Liver (tissue), 8 donors: ENCODE measurements at regions not wholly inside any gene's neighbourhood (a gene's known extent, or its start where the extent isn't known, plus 50 kb on each side); places are given as distances from the start of the nearest gene placed in this dataset.

ENCODE experiments used
- DNase-seq: peaks from one replicate; pipeline ENCODE4 v3.0.0-alpha.2; 2017; ENCODE audit warnings: low spot score
- H3K27ac ChIP-seq, 2 donors: one replicate each; pipeline ENCODE4 v1.7.0; 2013; ENCODE audit warnings: inconsistent platforms in 2 of 2, low read length in 2 of 2, control low read depth in 1 of 2, low read depth in 1 of 2, mild to moderate bottlenecking in 1 of 2
- H3K27me3 ChIP-seq, 4 donors: one replicate each; pipeline versions ENCODE4 v1.6.1 to v1.7.0; 2013; ENCODE audit warnings: low read length in 3 of 4, inconsistent platforms in 1 of 4, mild to moderate bottlenecking in 1 of 4, moderate library complexity in 1 of 4; ENCODE audit not compliant: control insufficient read depth in 4 of 4, insufficient read depth in 4 of 4
- H3K36me3 ChIP-seq, 4 donors: one replicate each; pipeline versions ENCODE4 v1.6.1 to v1.7.0; 2013; ENCODE audit warnings: low read length in 3 of 4, mild to moderate bottlenecking in 3 of 4, low read depth in 1 of 4, moderate library complexity in 1 of 4; ENCODE audit not compliant: control insufficient read depth in 4 of 4, insufficient read depth in 3 of 4
- H3K4me1 ChIP-seq, 4 donors: one replicate each; pipeline versions ENCODE4 v1.6.1 to v1.7.0; 2013; ENCODE audit warnings: low read length in 3 of 4, mild to moderate bottlenecking in 3 of 4, moderate library complexity in 1 of 4; ENCODE audit not compliant: control insufficient read depth in 4 of 4, insufficient read depth in 4 of 4
- H3K4me3 ChIP-seq, 3 donors: one replicate each; pipeline versions ENCODE4 v1.6.1 to v1.7.0; 2013; ENCODE audit warnings: low read length in 3 of 3, control low read depth in 1 of 3, low read depth in 1 of 3, mild to moderate bottlenecking in 1 of 3
- H3K9ac ChIP-seq, 2 donors: one replicate each; pipeline ENCODE4 v1.7.0; 2013; ENCODE audit warnings: low read length in 2 of 2, mild to moderate bottlenecking in 2 of 2, moderate library complexity in 2 of 2, control low read depth in 1 of 2, low read depth in 1 of 2
- H3K9me3 ChIP-seq, 4 donors: one replicate each; pipeline versions ENCODE4 v1.6.1 to v1.7.0; 2013; ENCODE audit warnings: low read length in 3 of 4; ENCODE audit not compliant: control insufficient read depth in 4 of 4
- ATF3 ChIP-seq: IDR thresholded peaks from 2 replicates; pipeline ENCODE4 v1.6.1; 2016; ENCODE audit warnings: antibody characterized with exemption
- CTCF ChIP-seq: fragments of 150-350 bp; IDR thresholded peaks from 2 replicates; pipeline ENCODE4 v1.5.1; 2017; ENCODE audit warnings: improper control_type of control experiment, low read depth, low read length; ENCODE audit not compliant: missing input control
- EGR1 ChIP-seq, 2 donors: IDR thresholded peaks; 2 replicates each; pipeline ENCODE4 v1.6.1; 2016 to 2018; ENCODE audit warnings: antibody characterized with exemption in 2 of 2, low read depth in 2 of 2
- FOXA1 ChIP-seq: IDR thresholded peaks from 2 replicates; pipeline ENCODE4 v1.6.1; 2016; ENCODE audit warnings: antibody characterized with exemption
- FOXA2 ChIP-seq: IDR thresholded peaks from 2 replicates; pipeline ENCODE4 v1.6.1; 2016; ENCODE audit warnings: antibody characterized with exemption
- GABPA ChIP-seq, 2 donors: IDR thresholded peaks in 1 of 2; conservative IDR thresholded peaks in 1 of 2; 2 replicates each; pipeline ENCODE4 v1.6.1; 2016; ENCODE audit warnings: antibody characterized with exemption in 2 of 2, mild to moderate bottlenecking in 1 of 2, moderate library complexity in 1 of 2
- HNF4A ChIP-seq, 2 donors: conservative IDR thresholded peaks; 2 replicates each; pipeline ENCODE4 v1.6.1; 2016; ENCODE audit warnings: antibody characterized with exemption in 2 of 2, mild to moderate bottlenecking in 2 of 2
- HNF4G ChIP-seq: IDR thresholded peaks from 2 replicates; pipeline ENCODE4 v1.6.1; 2016; ENCODE audit warnings: antibody characterized with exemption
- JUND ChIP-seq, 2 donors: IDR thresholded peaks; 2 replicates each; pipeline ENCODE4 v1.6.1; 2016; ENCODE audit warnings: antibody characterized with exemption in 2 of 2
- MAX ChIP-seq: IDR thresholded peaks from 2 replicates; pipeline ENCODE4 v1.6.1; 2016; ENCODE audit warnings: antibody characterized with exemption
- NR2F2 ChIP-seq: IDR thresholded peaks from 2 replicates; pipeline ENCODE4 v1.6.1; 2016; ENCODE audit warnings: antibody characterized with exemption
- RAD21 ChIP-seq, 2 donors: IDR thresholded peaks; 2 replicates each; pipeline ENCODE4 v1.6.1; 2016; ENCODE audit warnings: antibody characterized with exemption in 2 of 2, mild to moderate bottlenecking in 2 of 2
- REST ChIP-seq: IDR thresholded peaks from 2 replicates; pipeline ENCODE4 v1.6.1; 2016; ENCODE audit warnings: antibody characterized with exemption, mild to moderate bottlenecking
- RXRA ChIP-seq, 2 donors: IDR thresholded peaks; 2 replicates each; pipeline ENCODE4 v1.6.1; 2017 to 2018; ENCODE audit warnings: antibody characterized with exemption in 2 of 2, mild to moderate bottlenecking in 1 of 2
- SP1 ChIP-seq: IDR thresholded peaks from 2 replicates; pipeline ENCODE4 v1.6.1; 2018; ENCODE audit warnings: antibody characterized with exemption, mild to moderate bottlenecking
- TAF1 ChIP-seq: conservative IDR thresholded peaks from 2 replicates; pipeline ENCODE4 v1.6.1; 2016; ENCODE audit warnings: antibody characterized with exemption, mild to moderate bottlenecking
- YY1 ChIP-seq: IDR thresholded peaks from 2 replicates; pipeline ENCODE4 v1.6.1; 2016; ENCODE audit warnings: antibody characterized with exemption, mild to moderate bottlenecking
- WGBS: extraction: QIAGEN DNeasy Blood & Tissue Kit; methylation state at CpG from one replicate; pipeline ENCODE4 v1.1.7; 2013; 5-methylcytosine and 5-hydroxymethylcytosine counted together
- TF ChIP-seq, protein P1 (sequence below): IDR thresholded peaks from 2 replicates; pipeline ENCODE4 v1.6.1; 2016; ENCODE audit warnings: antibody characterized with exemption
- donor health status: healthy.
- donor health status: healthy.
- donor health status: healthy.
- donor health status: healthy.
- donor health status: healthy.

DNA sequence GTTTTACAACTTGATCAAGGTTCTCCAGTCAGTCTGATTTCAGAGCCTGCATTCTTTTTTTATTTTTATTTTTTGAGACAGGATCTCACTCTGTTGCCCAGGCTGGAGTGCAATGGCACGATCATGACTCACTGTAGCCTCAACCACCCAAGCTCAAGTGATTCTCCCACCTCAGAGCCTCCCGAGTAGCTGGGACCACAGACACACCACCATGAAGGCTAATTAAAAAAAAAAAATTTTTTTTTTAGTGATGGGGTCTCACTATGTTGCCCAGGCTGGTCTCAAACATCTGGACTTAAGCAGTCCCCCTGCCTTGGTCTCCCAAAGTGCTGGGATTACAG lies 117.2 kb upstream of the NAV2 start:
- WGBS = 96% methylated on average over 2 of the region's 2 CpGs
- Histone ChIP-seq H3K4me3 (no peak overlapping the region), H3K27me3 (no peaks in the 10 kb centered on the region), H3K4me1 (peaks cover 6 to 21% (median 12%) of the 10 kb centered on the region in 4 donors), H3K9me3 (no peaks in the 10 kb centered on the region), H3K9ac (no peak overlapping the region), H3K27ac (no peak overlapping the region), H3K36me3 (no peaks in the 10 kb centered on the region)
- DNase-seq = no peak
- TF ChIP-seq RAD21 (IDR thresholded peaks at IDR 0.05) (no peak), SP1 (no peak), GABPA (IDR thresholded peaks at IDR 0.05 in 1 of 2, conservative IDR thresholded peaks at IDR 0.05 in 1 of 2) (no peak), RXRA (IDR thresholded peaks at IDR 0.05) (no peak), ATF3 (no peak), EGR1 (IDR thresholded peaks at IDR 0.05; ENCODE audit: low read depth in 2 of 2) (no peak), HNF4G (no peak), CTCF (no peak), JUND (IDR thresholded peaks at IDR 0.05) (no peak), FOXA1 (no peak), TAF1 (no peak), MAX (no peak)
- TF ChIP-seq, protein P1, sequence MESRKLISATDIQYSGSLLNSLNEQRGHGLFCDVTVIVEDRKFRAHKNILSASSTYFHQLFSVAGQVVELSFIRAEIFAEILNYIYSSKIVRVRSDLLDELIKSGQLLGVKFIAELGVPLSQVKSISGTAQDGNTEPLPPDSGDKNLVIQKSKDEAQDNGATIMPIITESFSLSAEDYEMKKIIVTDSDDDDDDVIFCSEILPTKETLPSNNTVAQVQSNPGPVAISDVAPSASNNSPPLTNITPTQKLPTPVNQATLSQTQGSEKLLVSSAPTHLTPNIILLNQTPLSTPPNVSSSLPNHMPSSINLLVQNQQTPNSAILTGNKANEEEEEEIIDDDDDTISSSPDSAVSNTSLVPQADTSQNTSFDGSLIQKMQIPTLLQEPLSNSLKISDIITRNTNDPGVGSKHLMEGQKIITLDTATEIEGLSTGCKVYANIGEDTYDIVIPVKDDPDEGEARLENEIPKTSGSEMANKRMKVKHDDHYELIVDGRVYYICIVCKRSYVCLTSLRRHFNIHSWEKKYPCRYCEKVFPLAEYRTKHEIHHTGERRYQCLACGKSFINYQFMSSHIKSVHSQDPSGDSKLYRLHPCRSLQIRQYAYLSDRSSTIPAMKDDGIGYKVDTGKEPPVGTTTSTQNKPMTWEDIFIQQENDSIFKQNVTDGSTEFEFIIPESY = no peak

DNA sequence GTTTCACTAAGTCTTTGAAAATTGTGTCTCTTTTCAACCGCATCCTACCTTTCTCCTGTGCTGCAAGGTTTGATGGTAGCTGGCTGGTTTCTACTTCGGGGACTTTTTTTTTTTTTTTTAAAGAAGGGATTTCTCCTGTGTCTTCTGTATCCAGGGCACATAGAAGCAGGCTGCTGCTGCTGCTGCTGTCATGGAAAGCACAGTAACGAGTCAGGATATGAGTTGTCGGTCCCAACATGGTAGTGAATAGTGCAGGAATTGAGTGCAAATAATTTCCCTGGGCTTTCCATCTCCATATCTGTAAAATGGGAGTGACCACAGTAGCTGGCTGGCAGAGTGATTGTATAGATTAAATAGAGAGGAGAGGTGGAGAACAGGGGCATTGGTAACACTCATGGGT lies 118.3 kb upstream of the NAV2 start:
- DNase-seq = no peak
- no peak overlapping the region for H3K27ac ChIP-seq
- H3K36me3 ChIP-seq = no peaks in the 10 kb centered on the region
- no peak overlapping the region for H3K4me3 ChIP-seq
- no peaks in the 10 kb centered on the region for H3K9me3 ChIP-seq
- H3K27me3 ChIP-seq = no peaks in the 10 kb centered on the region
- TF ChIP-seq RAD21 (IDR thresholded peaks at IDR 0.05) (no peak), GABPA (IDR thresholded peaks at IDR 0.05 in 1 of 2, conservative IDR thresholded peaks at IDR 0.05 in 1 of 2) (no peak), HNF4G (no peak), YY1 (no peak), MAX (no peak), HNF4A (conservative IDR thresholded peaks at IDR 0.05) (no peak), EGR1 (IDR thresholded peaks at IDR 0.05; ENCODE audit: low read depth in 2 of 2) (no peak), JUND (IDR thresholded peaks at IDR 0.05) (no peak), CTCF (no peak), SP1 (no peak), TAF1 (no peak), FOXA1 (no peak), FOXA2 (no peak), RXRA (IDR thresholded peaks at IDR 0.05) (no peak), REST (no peak), ATF3 (no peak), NR2F2 (no peak)
- TF ChIP-seq, protein P1 = no peak
- no peak overlapping the region for H3K9ac ChIP-seq
- 97% methylated on average over 4 of the region's 4 CpGs for WGBS
- peaks cover 6 to 21% (median 12%) of the 10 kb centered on the region in 4 donors for H3K4me1 ChIP-seq
